ENCODE measurements at regions not wholly inside any gene's neighbourhood (a gene's known extent, or its start where the extent isn't known, plus 50 kb on each side); places are given as distances from the start of the nearest gene placed in this dataset.

GRCh38 chr2:145927131-145927950 is 1407.4 kb upstream of the ZEB2 start:
- no peak for TF ChIP-seq CTCF (IDR thresholded peaks at IDR 0.05; ENCODE audit: low read depth, low read length, missing control alignments)
- no peak for DNase-seq (ENCODE audit: low read depth)
- no peak overlapping the region for H3K4me3 ChIP-seq (ENCODE audit: low read depth, low read length)

GRCh38 chr2:145925591-145925990 is 1405.7 kb upstream of the ZEB2 start:
- TF ChIP-seq CTCF (IDR thresholded peaks at IDR 0.05; ENCODE audit: low read depth, low read length, missing control alignments), result no peak
- no peak overlapping the region for H3K4me3 ChIP-seq (ENCODE audit: low read depth, low read length)
- no peak for DNase-seq (ENCODE audit: low read depth)

GRCh38 chr2:145919477-145919876 is 1399.6 kb upstream of the ZEB2 start:
- TF ChIP-seq CTCF (IDR thresholded peaks at IDR 0.05; ENCODE audit: low read depth, low read length, missing control alignments), result no peak
- DNase-seq (ENCODE audit: low read depth), result no peak
- H3K4me3 ChIP-seq (ENCODE audit: low read depth, low read length), result no peak overlapping the region

GRCh38 chr2:145918951-145919350 is 1399.0 kb upstream of the ZEB2 start:
- no peak for DNase-seq (ENCODE audit: low read depth)
- H3K4me3 ChIP-seq (ENCODE audit: low read depth, low read length), result no peak overlapping the region
- TF ChIP-seq CTCF (IDR thresholded peaks at IDR 0.05; ENCODE audit: low read depth, low read length, missing control alignments), result no peak

- H3K4me3 ChIP-seq (ENCODE audit: low read depth, low read length), result no peak overlapping the region
- DNase-seq (ENCODE audit: low read depth), result no peak
- no peak for TF ChIP-seq CTCF (IDR thresholded peaks at IDR 0.05; ENCODE audit: low read depth, low read length, missing control alignments)
Measured at GRCh38 chr2:145916799-145917198, 1396.9 kb upstream of the ZEB2 start.

GRCh38 chr2:145914716-145915115 is 1394.8 kb upstream of the ZEB2 start:
- DNase-seq (ENCODE audit: low read depth), result no peak
- no peak for TF ChIP-seq CTCF (IDR thresholded peaks at IDR 0.05; ENCODE audit: low read depth, low read length, missing control alignments)

GRCh38 chr2:145910416-145910815 is 1390.5 kb upstream of the ZEB2 start:
- no peak overlapping the region for H3K4me3 ChIP-seq (ENCODE audit: low read depth, low read length)
- no peak for TF ChIP-seq CTCF (IDR thresholded peaks at IDR 0.05; ENCODE audit: low read depth, low read length, missing control alignments)
- DNase-seq (ENCODE audit: low read depth), result no peak

More at GRCh38 chr2:145914716-145915115, 1394.8 kb upstream of the ZEB2 start:
- H3K4me3 ChIP-seq (ENCODE audit: low read depth, low read length), result no peak overlapping the region

Measured in GM12864 (cell line).